CD4-positive, alpha-beta T cell treated with Interleukin-15 for 4 hours (primary cell): ENCODE measurements at regions not wholly inside any gene's neighbourhood (a gene's known extent, or its start where the extent isn't known, plus 50 kb on each side); places are given as distances from the start of the nearest gene placed in this dataset.
A peak's percentile ranks its signal among the peaks of the same experiment; 100 is the strongest.
"Not testable (repeated sequence)": the region's sequence is repeated elsewhere in the genome, so short reads cannot be mapped to it uniquely, and the experiment has no call there.

Experiments
- DNase-seq: peaks from one replicate; pipeline ENCODE4 v3.0.0-alpha.2; 2020; ENCODE audit warnings: low spot score

DNA sequence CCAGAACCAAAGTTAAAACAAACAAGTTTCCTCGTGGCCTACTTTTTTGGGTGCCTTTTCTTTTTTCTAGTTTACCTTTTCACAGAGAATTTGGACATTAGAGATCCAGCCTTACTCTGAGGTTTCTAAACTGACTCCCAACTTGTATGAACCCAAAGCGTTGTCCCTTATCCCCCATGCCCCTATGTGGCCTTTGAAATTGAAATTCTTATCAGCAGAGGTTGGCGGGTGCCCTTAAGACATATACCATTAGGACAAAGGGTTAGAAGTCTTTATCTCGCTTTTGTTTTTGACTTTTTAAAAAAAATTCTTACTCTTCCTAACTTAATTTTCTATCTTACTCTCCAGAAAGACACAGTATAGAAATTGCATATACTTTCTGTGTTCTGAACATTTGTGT lies 76.3 kb upstream of the C7orf33 start:
- no peak for DNase-seq

GRCh38 chr7:148515237-148515636 lies 75.3 kb upstream of the C7orf33 start:
- no peak for DNase-seq

- DNase-seq = no peak
Observed at GRCh38 chr7:148515728-148516695, 74.6 kb upstream of the C7orf33 start.

DNA sequence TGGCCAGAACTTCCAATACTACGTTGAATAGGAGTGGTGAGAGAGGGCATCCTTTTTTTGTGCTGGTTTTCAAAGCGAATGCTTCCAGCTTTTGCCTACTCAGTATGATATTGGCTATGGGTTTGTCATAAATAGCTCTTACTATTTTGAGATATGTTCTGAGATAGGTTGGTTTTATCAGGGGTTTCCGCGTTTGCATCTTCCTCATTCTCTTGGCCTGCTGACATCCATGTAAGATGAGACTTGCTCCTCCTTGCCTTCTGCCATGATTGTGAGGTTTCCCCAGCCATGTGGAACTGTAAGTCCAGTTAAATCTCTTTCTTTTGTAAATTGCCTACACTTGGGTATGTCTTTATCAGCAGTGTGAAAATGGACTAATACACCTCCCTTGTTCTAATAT lies 71.2 kb upstream of the C7orf33 start:
- not testable (repeated sequence) for DNase-seq

DNA sequence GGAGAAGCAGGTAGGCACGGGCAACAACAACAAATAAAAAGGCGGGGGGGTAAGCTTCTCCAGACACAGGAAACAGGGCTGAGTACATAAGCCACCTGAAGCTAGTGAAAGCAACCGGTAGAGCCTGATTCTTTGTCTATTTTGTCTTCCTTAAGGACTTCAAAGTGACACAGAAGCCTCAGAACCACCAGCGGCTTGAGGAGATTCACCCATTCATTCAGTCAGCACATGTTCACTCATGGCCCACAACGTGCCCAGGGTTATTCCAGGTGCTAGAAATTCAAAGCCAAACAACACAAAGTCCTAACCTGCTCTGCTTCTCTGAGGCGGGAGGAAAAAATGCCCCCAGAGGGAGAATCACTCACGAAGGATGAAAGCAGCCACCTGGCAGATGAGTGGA lies 69.3 kb upstream of the C7orf33 start:
- no peak for DNase-seq

GRCh38 chr7:148523550-148523949 lies 67.0 kb upstream of the C7orf33 start:
- DNase-seq = no peak

DNA sequence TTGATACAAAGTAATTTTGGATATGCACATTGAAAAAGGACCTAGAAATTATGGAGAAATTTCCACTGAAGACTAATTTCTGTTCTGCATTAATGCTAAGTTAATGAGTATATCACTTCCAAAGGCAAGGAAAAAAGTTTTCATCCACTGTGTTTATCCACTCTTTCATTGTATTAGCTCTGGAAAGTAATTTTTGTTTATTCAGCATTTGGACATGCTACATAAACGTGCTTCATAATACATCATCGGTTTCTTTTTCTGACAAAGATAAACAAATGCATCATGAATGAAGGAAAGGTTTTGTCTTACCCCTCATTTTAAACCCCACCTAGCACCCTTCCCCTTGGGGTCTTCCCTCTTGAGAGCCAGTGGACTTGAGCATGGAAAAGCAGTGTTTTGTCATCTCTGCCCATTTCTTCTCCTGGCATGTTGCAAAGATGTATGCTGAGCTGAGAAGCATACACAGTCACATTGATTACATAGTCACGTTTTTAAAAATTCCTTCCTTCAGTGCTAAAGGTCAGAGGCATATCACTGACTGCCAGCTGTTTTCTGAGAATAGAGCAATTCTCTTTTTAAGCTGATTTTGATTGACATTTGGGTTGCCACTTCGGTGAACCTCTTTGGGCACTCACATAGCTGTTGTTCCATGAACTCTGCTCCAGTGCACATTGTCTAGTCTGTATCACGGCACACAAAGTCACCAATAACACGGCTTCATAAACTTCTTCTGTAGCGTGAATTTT lies 65.9 kb upstream of the C7orf33 start:
- DNase-seq = no peak

GRCh38 chr7:148527717-148528168 lies 62.8 kb upstream of the C7orf33 start:
- peak; percentile 79 for DNase-seq

GRCh38 chr7:148535217-148535616 lies 55.3 kb upstream of the C7orf33 start:
- no peak for DNase-seq

- no peak for DNase-seq
Observed at GRCh38 chr7:148537435-148537834, 53.1 kb upstream of the C7orf33 start.

DNA sequence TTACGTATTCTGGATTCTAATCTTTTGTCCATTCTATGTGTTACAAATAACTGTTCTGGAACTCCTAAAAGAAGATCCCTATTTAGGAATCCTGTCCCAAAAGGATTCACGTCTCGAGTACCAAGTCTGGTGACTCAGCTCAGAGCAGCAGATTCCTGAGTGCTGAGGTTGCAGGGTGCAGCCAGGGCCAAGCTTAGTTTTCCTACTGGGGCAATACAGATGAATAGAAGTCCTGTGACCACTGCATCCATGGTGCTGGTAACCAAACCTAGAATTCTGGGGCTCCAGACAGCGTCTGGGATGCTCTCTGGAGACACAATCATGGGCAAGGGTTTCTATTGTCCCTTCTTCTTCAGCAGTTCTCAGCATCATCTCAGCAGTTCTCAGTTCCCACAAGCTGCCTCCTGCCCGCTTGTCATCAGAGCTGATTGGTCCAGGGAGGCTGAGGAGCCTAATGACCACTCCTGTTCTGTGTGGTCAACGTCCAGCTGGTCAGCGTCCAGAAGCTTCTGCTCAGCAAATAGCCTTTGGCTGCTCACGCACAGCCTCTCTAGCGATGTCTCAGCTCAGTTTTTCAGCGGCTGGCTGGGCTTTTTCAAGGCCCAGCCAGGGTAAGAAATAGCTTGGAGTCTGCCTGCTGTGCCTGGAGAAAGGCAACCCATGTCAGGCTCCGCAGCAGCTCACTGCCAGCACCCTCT lies 50.4 kb upstream of the C7orf33 start:
- DNase-seq = no peak
